ENCODE measurements at regions not wholly inside any gene's neighbourhood (a gene's known extent, or its start where the extent isn't known, plus 50 kb on each side); places are given as distances from the start of the nearest gene placed in this dataset.

- H3K4me1 ChIP-seq: no peaks in the 10 kb centered on the region
- no peak overlapping the region for H3K27ac ChIP-seq
- no peaks in the 10 kb centered on the region for H3K9me3 ChIP-seq
- no peak for DNase-seq
- no peak for TF ChIP-seq POLR2A (IDR thresholded peaks at IDR 0.05)
- TF ChIP-seq CTCF (IDR thresholded peaks at IDR 0.05): no peak
- no peaks in the 10 kb centered on the region for H3K36me3 ChIP-seq (ENCODE audit: low read depth, missing control alignments)
- intact Hi-C loops (cut with DNase I; ENCODE audit: low total_unique reads): no loop called here
- H3K27me3 ChIP-seq: no peaks in the 10 kb centered on the region
- 45 to 54% methylated on average over 1 of the region's 1 CpG for WGBS, 2 donors
- no peak overlapping the region for H3K4me3 ChIP-seq
Measured at GRCh38 chr16:64305663-64306062, 816.2 kb downstream of the CDH11 start.

GRCh38 chr16:64304951-64305350 lies 816.9 kb downstream of the CDH11 start:
- TF ChIP-seq POLR2A (IDR thresholded peaks at IDR 0.05) (no peak), CTCF (IDR thresholded peaks at IDR 0.05) (no peak)
- Histone ChIP-seq H3K4me1 (no peaks in the 10 kb centered on the region), H3K27ac (no peak overlapping the region), H3K36me3 (ENCODE audit: low read depth, missing control alignments) (no peaks in the 10 kb centered on the region), H3K4me3 (no peak overlapping the region), H3K9me3 (no peaks in the 10 kb centered on the region), H3K27me3 (no peaks in the 10 kb centered on the region)
- no peak for DNase-seq
- WGBS, 2 donors: 55 to 64% methylated on average over 2 of the region's 2 CpGs
- intact Hi-C loops (cut with DNase I; ENCODE audit: low total_unique reads): no loop called here

GRCh38 chr16:64304396-64304795 lies 817.5 kb downstream of the CDH11 start:
- no peak for DNase-seq
- no peak overlapping the region for H3K4me3 ChIP-seq
- no peaks in the 10 kb centered on the region for H3K27me3 ChIP-seq
- H3K9me3 ChIP-seq: no peaks in the 10 kb centered on the region
- no peak for TF ChIP-seq CTCF (IDR thresholded peaks at IDR 0.05)
- no peak for TF ChIP-seq POLR2A (IDR thresholded peaks at IDR 0.05)
- intact Hi-C loops (cut with DNase I; ENCODE audit: low total_unique reads): no loop called here
- 48 to 69% methylated on average over 1 of the region's 1 CpG for WGBS, 2 donors
- H3K27ac ChIP-seq: no peak overlapping the region
- no peaks in the 10 kb centered on the region for H3K36me3 ChIP-seq (ENCODE audit: low read depth, missing control alignments)
- H3K4me1 ChIP-seq: no peaks in the 10 kb centered on the region

GRCh38 chr16:64297863-64298600 lies 823.8 kb downstream of the CDH11 start:
- DNase-seq: peak; percentile 32
- 45 to 47% methylated on average over 10 of the region's 10 CpGs for WGBS, 2 donors
- Histone ChIP-seq H3K27ac (no peak overlapping the region), H3K27me3 (no peaks in the 10 kb centered on the region), H3K4me3 (no peak overlapping the region), H3K4me1 (no peaks in the 10 kb centered on the region), H3K9me3 (no peaks in the 10 kb centered on the region), H3K36me3 (ENCODE audit: low read depth, missing control alignments) (no peaks in the 10 kb centered on the region)
- intact Hi-C loops (cut with DNase I; ENCODE audit: low total_unique reads): no loop called here
- no peak for TF ChIP-seq CTCF (IDR thresholded peaks at IDR 0.05)

GRCh38 chr16:64295466-64295865 lies 826.4 kb downstream of the CDH11 start:
- Histone ChIP-seq H3K36me3 (ENCODE audit: low read depth, missing control alignments) (no peaks in the 10 kb centered on the region), H3K27me3 (no peaks in the 10 kb centered on the region), H3K27ac (no peak overlapping the region), H3K4me1 (no peaks in the 10 kb centered on the region), H3K4me3 (no peak overlapping the region), H3K9me3 (no peaks in the 10 kb centered on the region)
- DNase-seq: no peak
- no peak for TF ChIP-seq CTCF (IDR thresholded peaks at IDR 0.05)
- no peak for TF ChIP-seq POLR2A (IDR thresholded peaks at IDR 0.05)
- intact Hi-C loops (cut with DNase I; ENCODE audit: low total_unique reads): no loop called here
- 89 to 94% methylated on average over 2 of the region's 2 CpGs for WGBS, 2 donors

Data from testis (tissue), 2 donors.